NCI-H2227 (cell line): ENCODE measurements at regions not wholly inside any gene's neighbourhood (a gene's known extent, or its start where the extent isn't known, plus 50 kb on each side); places are given as distances from the start of the nearest gene placed in this dataset.

Experiments used
- DNase-seq: peaks from one replicate; lab custom pipeline; 2025; ENCODE audit not compliant: unreplicated experiment; lab: John Stamatoyannopoulos, UW

- DNase-seq, result no peak
These were observed 186.2 kb downstream of the RAMP3 start for GRCh38 chr7:45343746-45344145.

GRCh38 chr7:45347804-45348203, 190.2 kb downstream of the RAMP3 start:
- no peak for DNase-seq

- DNase-seq, result no peak
These were observed 191.5 kb downstream of the RAMP3 start for GRCh38 chr7:45349090-45349489.

- DNase-seq, result no peak
These were observed 193.3 kb downstream of the RAMP3 start for GRCh38 chr7:45350896-45351295.

- no peak for DNase-seq
These were observed 200.7 kb downstream of the RAMP3 start for GRCh38 chr7:45358287-45358686.

- no peak for DNase-seq
These were observed 201.7 kb downstream of the RAMP3 start for GRCh38 chr7:45359250-45359649.

GRCh38 chr7:45359776-45360175, 202.2 kb downstream of the RAMP3 start:
- DNase-seq, result no peak

- no peak for DNase-seq
These were observed 206.1 kb downstream of the RAMP3 start for GRCh38 chr7:45363669-45364068.

- DNase-seq, result no peak
These were observed 207.8 kb downstream of the RAMP3 start for GRCh38 chr7:45365341-45365740.

GRCh38 chr7:45366475-45366874, 207.7 kb upstream of the ADCY1 start:
- no peak for DNase-seq

GRCh38 chr7:45367026-45367425, 207.1 kb upstream of the ADCY1 start:
- no peak for DNase-seq

- no peak for DNase-seq
These were observed 205.9 kb upstream of the ADCY1 start for GRCh38 chr7:45368129-45368807.

- DNase-seq, result no peak
These were observed 189.7 kb upstream of the ADCY1 start for GRCh38 chr7:45384499-45384898.

- DNase-seq, result no peak
These were observed 186.3 kb upstream of the ADCY1 start for GRCh38 chr7:45387837-45388236.

GRCh38 chr7:45389073-45389872, 184.9 kb upstream of the ADCY1 start:
- DNase-seq, result no peak

- DNase-seq, result no peak
These were observed 184.0 kb upstream of the ADCY1 start for GRCh38 chr7:45390180-45390579.

- no peak for DNase-seq
These were observed 183.4 kb upstream of the ADCY1 start for GRCh38 chr7:45390731-45391130.

GRCh38 chr7:45391618-45392451, 182.3 kb upstream of the ADCY1 start:
- no peak for DNase-seq

- no peak for DNase-seq
These were observed 180.0 kb upstream of the ADCY1 start for GRCh38 chr7:45394117-45394708.

GRCh38 chr7:45399069-45399468, 175.1 kb upstream of the ADCY1 start:
- no peak for DNase-seq

- DNase-seq, result no peak
These were observed 173.5 kb upstream of the ADCY1 start for GRCh38 chr7:45400680-45401079.
